K562 (cell line): ENCODE measurements at regions not wholly inside any gene's neighbourhood (a gene's known extent, or its start where the extent isn't known, plus 50 kb on each side); places are given as distances from the start of the nearest gene placed in this dataset.

Source experiments
- ATAC-seq: fragments of 200-7000 bp; cut with Tn5 transposase; 3 replicates; pipeline ENCODE4 v1.9.1; 2020; ENCODE audit warnings: moderate library complexity
- BruUV-seq: library from RNA; stranded (reverse); fragments of 400-500 nt; replicated peaks from 2 replicates; lab custom pipeline; 2021; lab: Mats Ljungman, UMichigan
- CTCF ChIA-PET: fragments of 300-600 bp; formaldehyde crosslinking; extraction: SDS; loops from one replicate; lab custom pipeline; 2021; ENCODE audit warnings: low intra/inter-chr PET ratio; lab: Yijun Ruan, JAX
- POLR2A ChIA-PET: fragments of 300-600, 350-650 bp; sonication (Branson Sonifier 250); formaldehyde crosslinking; extraction: SDS; loops from one replicate; lab custom pipeline; 2021; ENCODE audit warnings: antibody characterized with exemption, inconsistent platforms; lab: Yijun Ruan, JAX
- DNase-seq, 4 experiments: peaks; one replicate each; pipeline versions ENCODE4 v3.0.0 to v3.0.0-alpha.2; 2011 to 2018; ENCODE audit warnings: low spot score in 3 of 4, mixed read lengths in 3 of 4; ENCODE audit errors: extremely low read depth in 1 of 4
- FAIRE-seq: peaks from 2 replicates; lab custom pipeline; 2011; peaks lifted over from hg19 to GRCh38; lab: Jason Lieb, UNC
- H2AFZ ChIP-seq: 2 replicates; pipeline ENCODE4 v1.6.0; 2011; ENCODE audit warnings: low read depth, low read length, control low read depth, inconsistent platforms
- H3K27ac ChIP-seq: fragments of 200-600 bp; 3 replicates; pipeline ENCODE4 v1.8.0; 2011; ENCODE audit warnings: low read depth, mild to moderate bottlenecking, control low read depth, inconsistent platforms, low read length, moderate library complexity, mixed read lengths; ENCODE audit errors: extremely low read depth
- H3K27me3 ChIP-seq, 2 experiments: fragments of 300-600 bp in 1 of 2; 2 replicates in 1 of 2; 3 replicates in 1 of 2; pipeline versions ENCODE4 v1.6.0 to v1.8.0; 2011; ENCODE audit warnings: inconsistent platforms in 2 of 2, low read length in 2 of 2, mild to moderate bottlenecking in 1 of 2, mixed read lengths in 1 of 2, moderate library complexity in 1 of 2; ENCODE audit not compliant: control insufficient read depth in 2 of 2, insufficient read depth in 2 of 2
- H3K36me3 ChIP-seq: fragments of 300-600 bp; 3 replicates; pipeline ENCODE4 v1.8.0; 2011; ENCODE audit warnings: mild to moderate bottlenecking, low read length, inconsistent platforms; ENCODE audit not compliant: control insufficient read depth, insufficient read depth
- H3K4me1 ChIP-seq, 2 experiments: fragments of 200-600 bp in 1 of 2; replicated peaks in 1 of 2; 2 replicates in 1 of 2; 3 replicates in 1 of 2; pipeline versions ENCODE4 v1.5.1 to v1.8.0; 2011; ENCODE audit warnings: inconsistent platforms in 2 of 2, low read length in 2 of 2, mild to moderate bottlenecking in 1 of 2, mixed read lengths in 1 of 2, moderate library complexity in 1 of 2; ENCODE audit not compliant: control insufficient read depth in 2 of 2, insufficient read depth in 2 of 2
- H3K4me2 ChIP-seq: 2 replicates; pipeline ENCODE4 v1.6.1; 2011; ENCODE audit warnings: low read length, control low read depth, inconsistent platforms, mixed read lengths; ENCODE audit not compliant: insufficient read depth
- H3K4me3 ChIP-seq: fragments of 200-600 bp; sonication (generic), shearing (Covaris generic); 2 replicates; pipeline ENCODE4 v1.5.1; 2016; ENCODE audit warnings: control low read depth, inconsistent platforms
- H3K79me2 ChIP-seq: fragments of 200-600 bp; 3 replicates; pipeline ENCODE4 v1.8.0; 2011; ENCODE audit warnings: low read length, inconsistent platforms; ENCODE audit not compliant: control insufficient read depth, insufficient read depth
- H3K9ac ChIP-seq, 2 experiments: 2 replicates each; pipeline versions ENCODE4 v1.6.0 to v1.6.1; 2011; ENCODE audit warnings: low read depth in 2 of 2, low read length in 2 of 2, control low read depth in 1 of 2, inconsistent platforms in 1 of 2, mild to moderate bottlenecking in 1 of 2, mixed read lengths in 1 of 2; ENCODE audit not compliant: insufficient read depth in 1 of 2
- H3K9me1 ChIP-seq: one replicate; pipeline ENCODE4 v1.6.0; 2011; ENCODE audit warnings: inconsistent platforms, mild to moderate bottlenecking, low read length, moderate library complexity; ENCODE audit not compliant: control insufficient read depth, insufficient read depth
- H3K9me3 ChIP-seq: replicated peaks from 2 replicates; pipeline ENCODE4 v1.5.1; 2011; ENCODE audit warnings: low read depth, low read length, inconsistent platforms; ENCODE audit not compliant: control insufficient read depth, insufficient read depth
- H4K20me1 ChIP-seq: replicated peaks from 2 replicates; pipeline ENCODE4 v1.6.1; 2011; ENCODE audit warnings: low read length, inconsistent platforms, mixed read lengths; ENCODE audit not compliant: control insufficient read depth, insufficient read depth
- ATF4 ChIP-seq: fragments of 450-650 bp; formaldehyde crosslinking; IDR thresholded peaks from 2 replicates; pipeline ENCODE4 v1.4.0; 2022; ENCODE audit warnings: mild to moderate bottlenecking, moderate library complexity
- DACH1 ChIP-seq: fragments of 450-650 bp; IDR thresholded peaks from 2 replicates; pipeline ENCODE4 v1.6.1; 2018; ENCODE audit not compliant: partially characterized antibody
- NONO ChIP-seq, 2 experiments: fragments of 200-400 bp in 1 of 2; fragments of 450-650 bp in 1 of 2; formaldehyde crosslinking in 1 of 2; IDR thresholded peaks; 2 replicates each; pipeline ENCODE4 v1.6.1; 2017; ENCODE audit warnings: low read depth in 2 of 2, mild to moderate bottlenecking in 2 of 2, moderate library complexity in 2 of 2, low read length in 1 of 2
- PTBP1 ChIP-seq: fragments of 200-400 bp; formaldehyde crosslinking; IDR thresholded peaks from 2 replicates; pipeline ENCODE4 v1.6.1; 2017; ENCODE audit warnings: low read depth, low read length
- SAFB2 ChIP-seq: fragments of 200-400 bp; formaldehyde crosslinking; IDR thresholded peaks from 2 replicates; pipeline ENCODE4 v1.6.1; 2018; ENCODE audit warnings: borderline replicate concordance, low read length, low read depth, moderate library complexity; ENCODE audit not compliant: severe bottlenecking
- ZNF785 ChIP-seq: fragments of 250-450 bp; sonication (Bioruptor Pico); IDR thresholded peaks from 2 replicates; pipeline ENCODE4 v1.4.0; 2020; ENCODE audit warnings: mild to moderate bottlenecking
- ZSCAN32 ChIP-seq: fragments of 450-650 bp; formaldehyde crosslinking; IDR thresholded peaks from 2 replicates; pipeline ENCODE4 v1.4.0; 2020; ENCODE audit warnings: mild to moderate bottlenecking, moderate library complexity
- WGBS: fragments of 100-300 bp; shearing (Covaris generic); methylation state at CpG from one replicate; pipeline ENCODE4 v1.1.6; 2016; ENCODE audit warnings: low coverage, mixed read lengths; ENCODE audit not compliant: insufficient coverage; ENCODE audit errors: missing lambda C conversion rate; 5-methylcytosine and 5-hydroxymethylcytosine counted together
- in situ Hi-C: fragments of 300-500 bp; cut with MboI; formaldehyde crosslinking; loops from 4 replicates; pipeline ENCODE4 v1.15.0; 2018; ENCODE audit warnings: inconsistent platforms, mixed read lengths
- intact Hi-C: fragments of 100-400 bp; cut with micrococcal nuclease; formaldehyde crosslinking; loops from 2 replicates; pipeline ENCODE4 v1.14.2; 2022

- in situ Hi-C loops (no loop called here), intact Hi-C loops (no loop called here)
- H3K4me2 ChIP-seq, result no peak overlapping the region
- H2AFZ ChIP-seq, result no peak overlapping the region
- TF ChIP-seq NONO (IDR thresholded peaks at IDR 0.05; ENCODE audit: low read depth in 2 of 2, low read length in 1 of 2), result no peak
- no peak for TF ChIP-seq DACH1
- no peak for TF ChIP-seq PTBP1
- TF ChIP-seq ZSCAN32, result no peak
- TF ChIP-seq ATF4 (CRISPR knock-in tag), result no peak
- no peak for TF ChIP-seq ZNF785 (CRISPR knock-in tag)
- no peak for TF ChIP-seq SAFB2
- ChIA-PET CTCF (no interaction called here), POLR2A (no interaction called here)
- no peaks in the 10 kb centered on the region for H3K36me3 ChIP-seq
- H3K27me3 ChIP-seq, result no peaks in the 10 kb centered on the region
- no peak overlapping the region for H3K4me3 ChIP-seq
- DNase-seq (no peak), FAIRE-seq (no peak), ATAC-seq (no peak)
- no peak overlapping the region for H3K9ac ChIP-seq
- H4K20me1 ChIP-seq, result no peaks in the 10 kb centered on the region
- no peak overlapping the region for H3K27ac ChIP-seq
- H3K9me3 ChIP-seq, result no peaks in the 10 kb centered on the region; the same call in 1 of the 2 replicates
- no peaks in the 10 kb centered on the region for H3K4me1 ChIP-seq
- 0% methylated on average over 2 of the region's 2 CpGs for WGBS
- H3K9me1 ChIP-seq, result no peaks in the 10 kb centered on the region
- H3K79me2 ChIP-seq, result no peaks in the 10 kb centered on the region
- BruUV-seq, result no TSS peak
Measured at GRCh38 chr3:189121092-189121491, 50.7 kb upstream of the TPRG1 start.
